BJ (cell line): ENCODE measurements at regions not wholly inside any gene's neighbourhood (a gene's known extent, or its start where the extent isn't known, plus 50 kb on each side); places are given as distances from the start of the nearest gene placed in this dataset.

Experiments used
- CTCF ChIA-PET: fragments of 350-600 bp; formaldehyde crosslinking; extraction: SDS; loops from one replicate; lab custom pipeline; 2021; ENCODE audit warnings: antibody characterized with exemption, inconsistent platforms; lab: Yijun Ruan, JAX
- POLR2A ChIA-PET: fragments of 300-600 bp; sonication (Branson Sonifier 250); formaldehyde crosslinking; extraction: SDS; loops from one replicate; lab custom pipeline; 2021; ENCODE audit warnings: antibody characterized with exemption; lab: Charles Lee
- DNase-seq: peaks from one replicate; pipeline ENCODE4 v3.0.0-alpha.2; 2011; ENCODE audit warnings: low read depth
- H3K27me3 ChIP-seq: 2 replicates; pipeline ENCODE4 v1.6.0; 2011; ENCODE audit warnings: low read length; ENCODE audit not compliant: control insufficient read depth, insufficient read depth
- H3K36me3 ChIP-seq: 2 replicates; pipeline ENCODE4 v1.5.1; 2011; ENCODE audit warnings: low read length; ENCODE audit not compliant: control insufficient read depth, insufficient read depth
- H3K4me3 ChIP-seq: 2 replicates; pipeline ENCODE4 v1.5.1; 2011; ENCODE audit warnings: low read depth, mild to moderate bottlenecking, control low read depth, low read length
- TF ChIP-seq, protein P1 (sequence below): IDR thresholded peaks from 2 replicates; pipeline ENCODE4 v1.5.1; 2011; ENCODE audit warnings: low read depth, mild to moderate bottlenecking, control low read depth, inconsistent platforms, low read length, moderate library complexity; ENCODE audit not compliant: insufficient read depth

DNA sequence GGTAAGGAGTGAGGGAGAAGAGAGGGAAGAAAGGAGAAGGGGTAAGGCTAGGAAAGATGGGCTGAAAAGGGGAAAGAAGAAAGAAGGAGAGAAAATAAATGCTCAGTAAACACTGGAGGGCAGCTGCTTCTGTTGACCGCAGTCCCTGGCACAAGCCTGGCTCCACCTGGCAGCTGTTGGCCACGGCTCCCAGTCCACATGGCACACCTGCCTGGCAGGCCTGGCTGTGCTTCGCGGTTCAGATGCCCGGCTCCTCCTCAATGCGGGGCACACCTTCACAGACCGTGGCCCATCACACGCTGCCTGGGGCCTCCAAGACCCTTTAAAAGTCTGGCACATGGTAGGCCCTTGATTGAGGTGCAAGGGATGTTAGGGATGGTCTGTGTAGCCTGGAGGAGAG is 516.8 kb upstream of the PROK2 start:
- H3K4me3 ChIP-seq, result no peak overlapping the region
- CTCF ChIA-PET, result no interaction called here
- H3K36me3 ChIP-seq, result no peaks in the 10 kb centered on the region
- POLR2A ChIA-PET, result no interaction called here
- no peaks in the 10 kb centered on the region for H3K27me3 ChIP-seq
- TF ChIP-seq, protein P1, sequence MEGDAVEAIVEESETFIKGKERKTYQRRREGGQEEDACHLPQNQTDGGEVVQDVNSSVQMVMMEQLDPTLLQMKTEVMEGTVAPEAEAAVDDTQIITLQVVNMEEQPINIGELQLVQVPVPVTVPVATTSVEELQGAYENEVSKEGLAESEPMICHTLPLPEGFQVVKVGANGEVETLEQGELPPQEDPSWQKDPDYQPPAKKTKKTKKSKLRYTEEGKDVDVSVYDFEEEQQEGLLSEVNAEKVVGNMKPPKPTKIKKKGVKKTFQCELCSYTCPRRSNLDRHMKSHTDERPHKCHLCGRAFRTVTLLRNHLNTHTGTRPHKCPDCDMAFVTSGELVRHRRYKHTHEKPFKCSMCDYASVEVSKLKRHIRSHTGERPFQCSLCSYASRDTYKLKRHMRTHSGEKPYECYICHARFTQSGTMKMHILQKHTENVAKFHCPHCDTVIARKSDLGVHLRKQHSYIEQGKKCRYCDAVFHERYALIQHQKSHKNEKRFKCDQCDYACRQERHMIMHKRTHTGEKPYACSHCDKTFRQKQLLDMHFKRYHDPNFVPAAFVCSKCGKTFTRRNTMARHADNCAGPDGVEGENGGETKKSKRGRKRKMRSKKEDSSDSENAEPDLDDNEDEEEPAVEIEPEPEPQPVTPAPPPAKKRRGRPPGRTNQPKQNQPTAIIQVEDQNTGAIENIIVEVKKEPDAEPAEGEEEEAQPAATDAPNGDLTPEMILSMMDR, result no peak
- no peak for DNase-seq

DNA sequence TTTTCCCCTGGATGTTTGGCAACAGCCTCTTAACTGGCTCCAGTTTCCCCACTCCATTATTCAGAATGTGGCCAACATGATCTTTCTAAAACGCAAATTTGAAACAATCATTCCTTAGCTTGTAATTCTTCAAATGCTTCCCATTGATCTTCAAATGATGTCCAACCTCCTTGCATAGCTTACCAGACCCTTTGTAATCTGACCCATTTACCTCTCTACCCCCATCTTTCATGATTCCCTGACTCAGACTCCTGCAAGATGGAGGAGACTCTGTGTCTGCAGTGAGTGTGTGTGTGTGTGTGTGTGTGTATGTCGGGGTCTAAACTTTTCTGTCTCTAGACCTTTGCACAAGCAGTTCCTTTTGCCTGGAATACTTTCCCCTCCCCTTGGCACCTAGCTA is 515.7 kb upstream of the PROK2 start:
- H3K4me3 ChIP-seq, result no peak overlapping the region
- H3K36me3 ChIP-seq, result no peaks in the 10 kb centered on the region
- no peaks in the 10 kb centered on the region for H3K27me3 ChIP-seq
- TF ChIP-seq, protein P1, result no peak
- ChIA-PET POLR2A (no interaction called here), CTCF (interaction anchor here (0.8 to 1.7 kb wide), 2 partner anchors 10 to 12 kb away, joined by 3 to 4 read pairs; no protein-coding TSS in a partner anchor)
- no peak for DNase-seq

DNA sequence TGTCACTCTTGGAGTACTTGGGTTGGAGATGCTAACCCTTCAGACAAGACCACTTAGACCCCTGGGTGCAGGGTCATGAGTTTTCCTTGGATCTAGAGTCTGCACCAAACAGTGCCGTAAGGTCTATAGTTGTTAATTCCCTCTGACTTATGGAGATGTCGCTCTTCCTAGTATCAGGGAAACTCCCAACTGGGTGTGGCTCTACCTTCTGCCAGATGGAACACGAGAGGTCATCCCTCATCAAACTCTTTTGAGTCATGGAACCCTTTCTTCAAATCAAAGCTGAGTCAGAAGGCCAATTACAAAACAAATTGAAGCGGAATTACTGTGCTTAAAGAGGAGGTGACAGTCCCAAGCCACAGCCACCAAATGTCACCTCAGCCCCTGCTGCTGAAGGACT is 514.9 kb upstream of the PROK2 start:
- ChIA-PET CTCF (interaction anchor here (0.7 to 1.7 kb wide), 2 partner anchors 8 to 11 kb away, joined by 3 to 4 read pairs; no protein-coding TSS in a partner anchor), POLR2A (no interaction called here)
- Histone ChIP-seq H3K27me3 (peaks cover 1% of the 10 kb centered on the region), H3K4me3 (no peak overlapping the region), H3K36me3 (no peaks in the 10 kb centered on the region)
- no peak for DNase-seq
- TF ChIP-seq, protein P1, result no peak

DNA sequence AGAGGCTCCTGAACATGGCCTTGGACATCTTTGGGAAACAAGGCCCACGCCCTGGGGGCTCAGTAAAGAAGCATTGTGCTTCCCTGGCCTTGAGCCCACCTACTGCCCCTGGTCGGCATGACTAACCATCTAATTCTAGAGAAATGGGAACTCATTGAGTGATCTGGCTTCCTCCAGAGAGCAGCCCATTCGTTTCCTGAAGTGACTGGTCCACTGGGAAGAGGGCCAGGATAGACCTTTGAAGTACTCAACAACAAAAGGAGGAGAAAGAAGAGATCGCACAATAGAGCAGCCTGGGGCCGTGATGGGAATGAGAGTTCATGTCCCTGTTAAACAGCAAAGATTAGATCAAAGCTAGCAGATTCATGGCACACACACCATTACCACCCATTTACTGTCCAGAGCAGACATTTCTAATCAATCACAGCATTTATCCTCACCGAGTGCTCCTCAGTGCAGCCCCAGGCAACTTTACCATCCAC is 514.4 kb upstream of the PROK2 start:
- CTCF ChIA-PET, result interaction anchor here (0.7 to 1.7 kb wide), 2 partner anchors 8 to 11 kb away, joined by 3 to 4 read pairs; no protein-coding TSS in a partner anchor
- no peak for DNase-seq
- TF ChIP-seq, protein P1, result no peak

DNA sequence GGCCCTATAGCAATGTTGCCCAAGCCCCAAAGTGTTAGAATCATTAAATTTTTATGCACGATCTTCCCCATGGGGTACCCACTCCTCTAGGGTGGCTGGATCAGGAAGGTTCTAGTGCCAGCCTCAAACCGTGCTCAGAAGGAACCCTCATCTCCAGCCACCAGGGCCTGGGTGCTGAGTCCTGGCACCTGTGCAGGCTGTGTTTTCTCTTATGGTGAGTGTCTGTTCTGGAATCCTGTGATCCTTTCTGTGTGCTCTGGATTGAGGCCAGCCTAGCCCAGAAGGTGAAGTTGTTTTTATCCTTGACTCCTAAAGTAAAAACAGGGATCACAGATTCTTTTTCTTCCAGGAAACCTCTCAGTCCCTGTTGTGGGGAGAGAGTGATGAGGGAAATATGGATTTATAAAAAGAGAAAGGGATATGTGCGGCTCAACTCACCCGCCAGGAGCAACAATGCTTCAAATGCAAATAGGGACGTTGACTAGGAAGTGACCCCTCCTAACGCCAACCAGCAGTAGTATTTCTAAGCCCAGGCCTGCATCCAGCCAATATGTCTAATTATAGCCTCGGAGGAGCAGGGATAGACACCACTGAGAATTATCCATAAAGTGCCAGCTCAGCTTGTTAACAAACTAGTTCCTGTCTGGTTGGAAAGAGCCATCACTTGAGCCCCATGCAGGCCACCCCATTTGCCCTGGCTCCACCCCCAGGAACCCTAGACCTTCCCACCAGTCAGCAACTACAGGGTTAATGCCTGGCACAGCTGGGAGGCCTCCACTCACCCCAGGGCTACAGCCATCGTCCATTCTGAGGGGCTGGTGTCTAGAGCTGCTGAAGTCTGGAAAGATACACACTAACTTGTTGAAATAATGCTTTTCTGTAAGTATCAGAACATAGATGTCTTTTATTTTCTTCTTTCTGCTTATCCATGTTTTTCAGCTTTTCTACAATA is 513.5 kb upstream of the PROK2 start:
- H3K27me3 ChIP-seq, result peaks cover 2% of the 10 kb centered on the region
- POLR2A ChIA-PET, result interaction anchor here (0.5 kb wide), 1 partner anchor 19 kb away, joined by 8 read pairs; no protein-coding TSS in a partner anchor
- H3K4me3 ChIP-seq, result no peak overlapping the region
- TF ChIP-seq, protein P1, result no peak
- H3K36me3 ChIP-seq, result no peaks in the 10 kb centered on the region
- CTCF ChIA-PET, result interaction anchor here (1.3 kb wide), 1 partner anchor 524 kb away, joined by 3 read pairs; no protein-coding TSS in a partner anchor
- no peak for DNase-seq

More for the DNA sequence above, 514.4 kb upstream of the PROK2 start:
- H3K27me3 ChIP-seq, result peaks cover 2% of the 10 kb centered on the region
- no peak overlapping the region for H3K4me3 ChIP-seq
- no peaks in the 10 kb centered on the region for H3K36me3 ChIP-seq
- POLR2A ChIA-PET, result no interaction called here
